ENCODE measurements at regions not wholly inside any gene's neighbourhood (a gene's known extent, or its start where the extent isn't known, plus 50 kb on each side); places are given as distances from the start of the nearest gene placed in this dataset.

DNA sequence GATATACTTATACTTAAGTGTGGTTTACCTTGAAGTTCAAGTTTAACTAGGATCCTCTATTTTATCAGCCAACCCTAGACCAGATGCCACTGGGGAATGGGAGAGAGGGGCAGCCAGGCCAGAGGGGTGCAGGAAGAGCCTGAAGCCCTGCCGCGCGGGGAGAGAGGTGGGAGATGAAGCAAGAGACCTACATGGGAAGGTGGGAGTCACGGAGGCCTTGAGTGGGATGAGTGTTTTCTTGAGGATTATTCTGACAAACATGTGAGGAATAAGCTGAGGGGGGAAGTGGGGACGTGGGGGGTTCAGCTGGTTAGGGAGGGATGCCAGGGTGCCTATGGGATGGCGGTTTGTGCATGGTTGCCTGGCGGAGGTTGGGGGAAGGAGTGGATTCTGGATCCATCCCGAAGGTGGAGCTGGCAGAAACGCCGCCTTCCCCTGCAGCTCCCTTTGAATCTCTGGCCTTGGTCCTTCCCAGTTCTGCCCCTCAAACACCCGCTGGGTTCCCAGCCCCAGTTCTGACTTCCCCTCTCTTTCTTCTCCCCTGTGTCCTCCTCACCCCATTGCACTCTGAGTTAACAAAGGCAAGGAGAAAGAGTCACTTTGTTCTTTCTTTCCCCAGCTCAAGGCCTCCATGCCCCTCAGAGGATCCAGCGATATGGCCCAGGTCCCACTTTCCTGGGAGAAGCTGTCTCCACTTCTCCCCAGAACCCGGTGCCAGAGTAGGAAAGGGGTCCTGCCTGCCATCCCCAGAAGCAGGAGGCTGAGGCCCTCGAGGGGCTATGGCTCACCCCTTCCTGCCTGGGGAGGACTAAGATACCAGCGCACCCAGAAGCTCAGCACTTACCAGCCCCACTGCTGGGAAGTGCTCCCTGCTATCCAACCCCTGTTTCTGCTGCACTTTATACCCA lies 274.2 kb downstream of the UACA start:
- DNase-seq: no peak

DNA sequence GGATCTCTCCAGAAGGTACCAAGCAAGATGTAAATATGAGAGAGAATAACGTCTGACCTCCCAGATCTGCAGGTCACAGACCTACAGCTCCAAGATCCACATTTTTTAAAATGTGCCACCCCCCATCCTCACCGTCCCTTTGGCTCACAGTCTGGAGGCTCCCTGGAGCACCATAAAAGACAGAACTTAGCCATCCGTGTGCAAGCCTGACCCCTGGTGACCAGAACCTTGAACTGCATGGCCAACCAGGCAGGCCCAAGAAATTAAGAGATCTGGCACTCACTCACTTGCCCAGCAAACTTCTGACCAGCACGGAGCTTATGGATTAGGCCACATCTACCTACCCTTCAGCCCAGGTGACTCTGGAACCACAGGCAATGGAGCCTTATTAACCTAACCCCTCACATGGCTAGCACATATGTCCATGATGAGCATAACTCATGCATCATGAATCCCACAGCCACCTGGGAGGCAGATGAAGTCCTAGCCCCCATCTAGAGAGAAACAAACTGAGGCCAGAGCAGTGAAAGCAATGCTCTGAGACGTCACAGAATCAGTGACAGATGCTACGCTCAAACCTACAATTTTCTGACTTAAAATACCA lies 275.3 kb downstream of the UACA start:
- peak; percentile 22 for DNase-seq

DNA sequence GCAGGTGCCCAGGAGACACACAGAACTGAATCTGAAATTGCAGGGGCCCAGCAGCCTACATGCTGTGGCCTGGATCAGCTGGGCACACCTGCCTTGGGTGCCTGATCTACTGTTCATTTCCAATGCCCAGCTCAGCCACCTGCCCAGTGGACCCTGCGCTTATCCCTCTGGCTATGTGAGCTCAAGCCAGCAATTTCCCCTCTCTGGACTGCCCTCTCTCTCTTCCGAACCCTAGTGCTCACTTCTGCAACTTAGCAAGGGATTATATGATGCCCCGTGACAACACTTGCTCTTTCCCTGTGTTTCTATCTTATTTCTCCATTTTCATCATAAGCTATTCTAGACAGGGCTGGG lies 276.0 kb downstream of the UACA start:
- DNase-seq: no peak

DNA sequence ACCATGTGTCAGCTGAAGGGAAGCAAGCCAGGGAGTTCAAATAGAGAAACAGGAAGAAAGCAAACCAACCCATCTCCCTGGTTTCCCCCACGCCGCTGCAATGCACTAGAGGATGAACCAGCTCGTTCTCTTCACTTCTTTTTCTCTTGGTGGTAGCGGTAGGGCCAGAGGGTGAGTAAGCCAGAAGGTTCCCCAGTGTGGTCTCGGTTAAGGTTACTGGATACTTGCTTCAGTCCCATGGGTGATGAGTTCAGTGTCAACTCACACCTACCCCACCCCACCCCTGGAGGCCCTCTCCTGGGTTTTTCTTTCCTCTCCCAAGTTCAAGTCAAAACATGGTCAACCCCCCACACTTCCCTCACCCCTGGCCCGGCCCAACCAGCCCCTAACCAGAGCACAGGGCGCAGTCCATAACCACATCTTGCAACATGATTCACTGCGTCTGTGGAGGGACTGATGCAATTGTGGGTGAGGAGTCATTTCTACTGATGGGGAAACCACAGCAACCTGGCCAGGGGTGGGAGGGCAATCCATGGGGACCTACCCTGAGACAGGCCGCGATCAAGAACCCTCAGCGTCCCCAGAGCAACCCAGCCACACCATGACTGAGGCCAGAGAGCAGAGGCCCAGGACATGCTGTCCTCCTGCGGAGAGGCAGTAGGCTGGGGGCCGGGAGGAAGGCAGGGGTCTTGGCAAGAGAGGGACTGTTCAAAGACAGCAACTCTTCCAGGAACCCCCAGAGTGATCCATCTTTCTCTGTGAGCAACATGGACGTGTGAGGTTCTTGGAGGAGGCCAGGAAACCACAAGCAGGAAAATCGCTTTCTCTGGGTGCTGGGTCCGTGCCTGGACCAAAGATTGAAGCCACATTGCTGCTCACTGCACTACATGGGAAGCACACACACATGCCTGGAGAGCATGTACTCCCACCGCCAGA lies 276.6 kb downstream of the UACA start:
- DNase-seq: no peak

DNA sequence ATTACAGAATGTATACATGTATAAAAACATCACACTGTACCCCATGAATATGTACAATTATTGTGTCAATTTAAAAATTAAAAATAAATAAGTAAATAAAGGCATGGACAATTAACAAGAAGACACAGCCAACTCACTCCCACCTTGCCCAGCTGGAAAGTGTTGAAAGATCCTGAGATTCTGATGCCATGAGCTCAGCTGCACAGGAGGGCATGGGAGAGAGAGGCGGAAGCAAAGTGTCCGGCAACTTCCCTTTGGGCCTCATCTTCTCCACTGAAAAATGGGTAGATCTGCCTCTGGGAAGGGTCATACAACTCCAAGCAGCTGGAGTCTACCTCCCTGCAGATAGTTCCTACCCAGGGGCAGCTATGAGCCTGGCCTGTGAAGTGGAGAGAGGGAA lies 277.3 kb downstream of the UACA start:
- no peak for DNase-seq

DNA sequence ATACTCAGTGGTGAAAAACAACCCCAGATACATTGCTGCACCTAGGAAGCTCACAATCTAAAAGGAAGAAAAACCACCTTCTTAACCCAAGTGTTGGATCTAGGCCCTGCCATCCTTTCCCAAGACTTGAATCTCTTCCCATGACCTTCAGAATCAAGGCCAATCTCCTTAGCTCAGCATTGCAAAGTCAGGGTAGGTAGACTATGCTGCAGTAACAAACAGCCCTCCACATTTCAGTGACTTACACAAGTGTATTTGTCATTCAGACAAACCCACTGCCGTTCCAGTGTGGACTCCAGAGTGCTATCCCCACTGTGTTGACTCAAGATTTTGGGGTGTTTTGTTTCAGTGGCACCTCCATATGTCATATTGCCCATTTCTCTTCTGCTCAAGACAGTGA lies 278.4 kb downstream of the UACA start:
- DNase-seq: no peak

DNA sequence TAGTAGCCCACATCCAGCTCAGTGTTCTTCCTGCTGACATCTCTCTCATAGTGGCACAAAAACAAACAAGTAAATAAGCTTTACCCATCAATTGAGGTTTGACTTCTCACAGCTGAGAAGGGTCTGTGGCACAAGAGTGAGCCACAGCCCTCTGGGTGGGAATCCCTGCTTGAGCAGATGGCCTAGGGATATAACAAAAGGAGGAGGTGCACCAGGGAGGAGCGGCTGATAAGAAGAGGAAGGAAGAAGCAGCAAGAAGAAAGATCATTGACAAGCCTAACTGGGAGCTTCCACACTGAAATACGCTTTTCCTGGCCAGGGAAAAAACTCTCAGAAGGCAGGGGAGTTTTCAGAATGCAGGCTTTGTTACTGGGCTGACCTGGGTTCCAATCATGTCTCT lies 279.8 kb downstream of the UACA start:
- no peak for DNase-seq

DNA sequence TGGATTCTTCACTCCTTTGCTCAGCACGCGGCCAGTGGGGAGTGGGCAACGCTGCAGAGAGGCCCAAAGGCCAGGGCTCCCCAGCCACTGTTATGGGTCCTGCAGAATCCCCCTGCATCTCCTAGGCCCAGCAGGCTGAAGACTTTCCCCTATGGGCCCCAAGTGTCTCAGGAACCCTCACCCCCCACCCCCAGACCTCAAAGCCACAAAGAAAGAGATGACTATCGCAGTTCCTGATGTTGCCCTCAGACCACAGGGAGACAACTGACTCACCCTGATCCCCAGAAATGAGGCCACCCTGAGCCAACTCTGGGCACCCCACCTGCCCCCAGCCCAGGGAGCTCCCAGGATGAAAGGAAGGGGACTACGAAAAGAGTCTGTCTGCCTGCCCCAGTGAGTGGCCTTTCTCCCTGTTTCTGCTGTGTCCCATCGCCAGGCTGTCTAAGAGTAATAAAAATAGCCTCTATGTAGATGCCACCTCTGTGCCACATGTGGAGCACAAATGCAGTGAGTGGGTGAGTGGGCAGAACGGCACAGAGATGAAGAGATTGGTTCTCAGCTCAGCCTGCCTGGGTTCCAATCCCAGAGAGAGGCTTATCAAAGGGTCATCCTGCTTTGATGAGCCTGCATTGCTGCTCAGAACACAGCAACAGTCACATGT lies 283.0 kb downstream of the UACA start:
- DNase-seq: no peak

DNA sequence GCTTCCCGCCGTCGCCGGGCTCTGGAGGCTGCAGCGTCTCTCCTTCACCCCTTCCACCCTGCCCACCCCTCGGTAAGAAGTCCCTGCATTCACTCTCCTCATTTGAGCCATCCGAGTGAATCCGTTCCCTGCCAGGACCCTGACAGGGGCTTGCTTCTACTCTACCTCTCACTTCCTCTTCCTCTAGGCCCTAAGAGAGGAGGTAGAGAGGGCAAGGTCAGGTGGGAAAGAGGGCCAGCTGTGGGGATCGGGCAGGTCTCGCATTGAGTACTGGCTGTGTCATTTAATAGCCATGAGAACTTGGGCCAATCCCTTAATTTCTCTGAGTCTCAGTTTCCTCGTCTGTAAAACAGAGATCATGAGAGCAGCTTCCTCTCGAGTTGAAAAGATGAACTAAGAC lies 283.6 kb downstream of the UACA start:
- DNase-seq: no peak

DNA sequence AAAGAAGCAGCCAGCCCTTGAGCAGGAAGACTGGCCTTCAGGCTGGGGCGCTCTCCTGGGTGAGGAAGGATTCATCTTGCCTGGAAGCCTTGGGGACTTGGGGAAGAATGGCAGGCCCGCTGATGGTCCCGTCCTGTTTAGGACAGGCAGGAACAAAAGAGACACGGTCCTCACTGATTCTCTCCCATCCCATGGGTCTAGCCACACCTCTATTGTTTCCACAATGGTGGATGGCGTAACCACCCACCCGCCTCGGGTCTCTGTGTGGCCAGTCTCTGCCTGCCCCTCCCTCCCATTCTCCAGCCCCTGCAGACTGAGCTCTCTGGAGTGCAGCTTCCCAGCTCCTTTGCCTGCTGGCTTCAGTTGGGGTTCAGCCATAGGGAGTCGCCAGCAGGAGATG lies 284.3 kb downstream of the UACA start:
- no peak for DNase-seq

DNA sequence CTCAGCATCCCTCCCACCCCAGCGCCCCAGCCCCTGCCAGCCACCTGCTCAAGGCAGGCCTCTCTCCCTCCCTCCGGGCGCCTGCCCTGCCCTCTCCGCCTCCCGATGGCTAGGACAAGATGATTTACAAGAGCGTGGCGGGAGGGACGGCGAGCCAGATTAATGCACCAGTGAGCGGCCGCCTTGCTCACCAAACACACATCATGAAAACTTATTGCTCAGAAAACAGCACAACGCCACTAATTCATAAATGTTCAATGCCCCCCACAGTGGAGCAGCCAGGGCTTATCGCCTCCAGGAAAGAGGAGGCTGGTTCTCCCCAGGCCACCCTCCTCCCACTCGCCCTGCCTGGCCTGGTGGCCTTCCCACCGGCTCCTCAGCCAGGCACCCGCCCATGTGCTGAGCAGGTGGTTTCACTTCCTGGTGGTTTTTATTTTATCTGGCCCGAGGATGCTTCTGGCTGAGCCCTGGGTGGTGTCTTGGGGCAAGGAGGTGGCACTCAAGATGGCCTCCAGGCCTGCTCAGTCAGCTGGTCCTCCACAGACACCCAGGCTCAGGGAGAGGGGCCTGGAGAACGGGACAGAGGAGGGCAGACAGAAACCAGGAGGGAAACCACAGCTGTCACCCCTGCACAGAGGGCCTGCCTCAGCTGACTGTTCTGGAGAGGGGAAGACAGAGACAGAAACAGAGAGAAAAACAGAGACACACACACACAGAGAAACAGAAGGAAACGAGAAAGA lies 284.9 kb downstream of the UACA start:
- no peak for DNase-seq

DNA sequence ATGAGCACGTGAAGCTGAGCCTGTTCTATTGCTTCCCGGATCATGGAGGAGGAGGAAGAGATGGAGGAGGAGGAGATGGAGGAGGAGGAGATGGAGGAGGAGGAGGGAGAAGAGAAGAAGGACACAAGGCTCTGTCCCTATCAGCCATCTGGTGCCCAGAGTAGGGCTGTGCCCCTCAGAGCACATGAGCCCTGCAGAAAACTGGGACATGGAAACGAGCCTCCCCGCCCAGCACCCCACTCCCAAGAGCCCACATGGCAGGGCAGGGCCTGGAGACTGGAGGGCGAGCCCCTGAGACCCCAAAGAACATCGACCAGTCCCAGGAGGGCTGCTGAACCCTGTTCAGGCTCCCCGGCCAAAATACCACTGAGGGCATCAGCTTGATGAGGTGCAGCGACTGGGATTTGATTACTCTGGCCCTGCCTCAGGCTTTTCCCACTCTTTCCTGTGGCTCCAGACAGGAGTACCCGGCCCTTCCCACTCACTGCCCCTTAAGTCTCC lies 285.6 kb downstream of the UACA start:
- no peak for DNase-seq

DNA sequence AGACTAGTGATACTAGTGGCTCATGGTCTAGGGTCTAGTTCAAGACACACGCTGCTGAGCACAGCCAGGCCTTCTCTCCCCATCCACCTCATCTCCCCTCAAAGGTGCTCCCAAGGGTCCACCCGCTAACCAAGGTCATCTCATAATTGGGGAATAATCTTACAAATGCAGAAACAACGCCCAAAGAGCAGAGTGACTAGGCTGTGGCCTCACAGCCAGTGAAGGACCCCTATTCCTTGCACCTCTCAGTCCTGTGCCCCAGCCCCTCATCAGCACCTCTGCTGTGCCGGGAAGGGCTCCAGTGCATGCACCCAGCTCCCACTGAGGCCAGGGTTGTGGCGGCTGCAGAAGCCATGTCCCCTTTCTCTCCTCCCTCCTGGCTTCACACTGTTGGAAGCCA lies 286.9 kb downstream of the UACA start:
- no peak for DNase-seq

DNA sequence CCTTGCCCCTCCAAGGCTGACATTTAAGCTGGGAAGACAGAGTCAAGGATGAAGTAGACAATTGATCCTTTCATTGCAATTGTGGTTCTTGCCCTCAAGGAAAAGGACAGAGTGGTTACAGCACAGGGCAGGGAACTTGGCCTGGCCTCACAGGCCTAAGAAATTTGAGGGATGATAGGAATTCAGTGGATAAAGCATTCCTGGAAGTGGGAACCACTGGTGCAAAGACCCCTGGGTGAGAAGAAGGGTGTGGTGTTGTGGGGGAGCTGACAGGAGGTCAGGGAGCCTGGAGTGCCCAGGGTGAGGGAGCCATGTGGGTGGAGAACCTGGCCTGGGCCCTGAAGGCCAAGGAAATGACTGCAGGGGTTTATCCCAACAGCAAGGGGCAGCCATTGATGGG lies 287.4 kb downstream of the UACA start:
- no peak for DNase-seq

DNA sequence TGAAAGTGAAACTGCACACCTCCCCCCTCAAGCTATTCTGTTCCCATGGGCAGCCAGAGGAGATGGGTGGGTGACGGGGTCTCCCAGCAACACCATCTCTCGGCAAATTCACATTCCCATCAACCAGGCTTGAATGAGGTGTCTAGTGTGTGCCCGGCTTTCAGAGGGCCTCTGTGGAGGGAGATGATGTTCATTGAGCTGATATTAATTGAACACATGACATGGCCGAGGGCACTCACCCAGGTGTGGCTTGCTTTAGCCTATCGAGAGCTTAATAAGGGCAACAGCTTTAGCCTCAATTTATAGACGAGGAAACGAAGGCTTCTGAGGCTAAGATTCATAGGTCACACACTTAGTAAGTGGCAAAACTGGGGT lies 288.0 kb downstream of the UACA start:
- DNase-seq: no peak

DNA sequence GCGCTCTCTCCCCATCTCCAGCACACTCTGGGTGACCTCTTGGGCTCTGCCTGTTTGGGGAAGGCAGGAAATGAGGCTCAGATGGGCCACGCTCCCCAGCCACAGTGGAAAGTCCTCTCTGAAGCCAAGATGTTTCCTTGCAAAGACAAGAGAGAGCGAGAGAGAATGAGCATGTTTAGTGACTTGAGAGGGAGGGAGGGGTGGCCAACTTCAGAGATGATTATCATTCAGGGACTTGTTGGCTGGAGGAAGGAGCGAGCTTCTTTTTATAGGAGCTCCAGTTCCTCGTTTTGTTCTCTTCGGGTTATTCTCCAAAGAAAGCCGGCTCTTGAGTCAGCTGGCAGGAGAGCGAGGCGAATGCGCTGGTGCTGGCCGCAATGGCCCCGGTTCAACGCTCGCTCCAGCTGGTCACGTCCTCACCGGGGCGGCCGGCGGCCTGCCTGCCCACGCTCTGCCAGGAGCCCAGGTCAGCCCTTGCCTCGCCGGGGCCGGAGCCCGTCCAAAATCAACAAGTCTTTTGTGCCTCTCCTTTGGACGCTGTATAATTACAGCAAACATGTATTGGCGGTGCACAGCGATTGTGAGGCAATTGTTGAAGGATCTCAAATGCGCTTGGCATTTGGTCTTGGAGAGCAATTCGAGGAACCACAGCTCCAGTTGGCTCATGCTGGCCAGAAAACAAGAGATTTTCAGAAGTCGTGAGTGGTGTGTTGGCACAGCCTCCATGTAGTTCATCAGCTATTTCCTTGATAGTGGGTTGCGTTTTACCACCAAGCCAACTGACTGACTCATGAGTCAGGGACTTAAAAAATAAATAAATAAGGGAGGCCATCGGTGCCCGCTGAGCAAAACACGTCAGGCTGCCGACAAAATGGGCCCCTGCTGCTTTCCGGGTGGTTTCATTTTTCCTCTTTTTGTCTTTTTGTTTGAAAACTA lies 288.6 kb downstream of the UACA start:
- DNase-seq: peak; percentile 31

DNA sequence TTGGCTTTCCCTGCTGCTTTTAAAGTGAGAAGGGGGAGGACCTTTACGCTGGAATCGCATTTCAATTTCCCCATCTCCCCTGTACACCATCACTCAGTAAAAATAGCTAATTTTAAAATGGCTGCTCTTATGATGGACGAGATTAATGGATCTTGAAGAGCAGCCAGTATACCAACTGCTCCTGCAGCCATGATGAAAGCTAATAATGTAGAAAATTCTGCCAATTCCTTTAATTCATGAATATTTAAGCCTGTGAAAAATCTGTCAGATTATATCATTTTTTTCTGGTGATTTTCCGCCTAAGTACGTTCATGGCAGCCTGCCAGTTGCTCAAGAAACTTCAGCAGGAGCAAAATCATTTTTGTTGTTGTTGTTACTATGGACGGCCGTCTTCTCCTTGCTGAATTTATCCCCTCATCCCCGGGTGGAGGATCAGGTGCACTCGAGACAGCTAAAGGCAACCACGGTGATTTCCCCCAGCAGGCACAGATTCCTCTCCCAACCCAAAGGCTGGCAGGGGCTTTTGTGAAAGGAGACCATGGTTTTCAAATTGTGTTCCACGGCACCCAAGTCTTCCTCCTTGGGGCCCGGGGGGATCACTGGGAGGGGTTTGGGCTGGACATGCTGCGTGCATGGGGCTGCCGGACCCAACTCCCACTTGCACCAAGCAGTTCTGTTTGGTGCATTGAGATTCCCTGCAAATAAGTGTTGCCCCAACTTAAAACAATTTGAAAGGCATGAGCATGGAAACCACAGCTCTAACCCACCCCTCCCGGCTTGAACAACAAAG lies 289.6 kb downstream of the UACA start:
- DNase-seq: no peak

DNA sequence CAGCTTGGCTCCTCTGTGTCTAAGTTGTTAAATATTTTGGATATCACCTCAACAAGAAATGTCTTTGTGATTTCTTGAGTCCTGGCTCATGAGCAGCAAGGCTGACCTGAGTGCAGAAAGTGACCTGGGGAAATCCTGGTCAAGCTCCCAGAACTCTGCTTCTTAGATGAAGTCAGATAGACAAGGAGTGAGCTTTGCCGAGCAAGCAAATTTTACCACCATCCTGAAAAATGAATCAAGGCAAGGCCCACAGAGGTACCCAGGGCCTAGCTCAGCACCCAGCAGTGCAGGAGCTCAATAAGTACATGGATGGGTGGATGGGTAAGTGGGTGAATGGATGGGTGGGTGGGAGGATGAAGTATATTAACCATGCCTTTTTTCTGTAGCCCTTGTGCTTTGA lies 291.8 kb downstream of the UACA start:
- no peak for DNase-seq

DNA sequence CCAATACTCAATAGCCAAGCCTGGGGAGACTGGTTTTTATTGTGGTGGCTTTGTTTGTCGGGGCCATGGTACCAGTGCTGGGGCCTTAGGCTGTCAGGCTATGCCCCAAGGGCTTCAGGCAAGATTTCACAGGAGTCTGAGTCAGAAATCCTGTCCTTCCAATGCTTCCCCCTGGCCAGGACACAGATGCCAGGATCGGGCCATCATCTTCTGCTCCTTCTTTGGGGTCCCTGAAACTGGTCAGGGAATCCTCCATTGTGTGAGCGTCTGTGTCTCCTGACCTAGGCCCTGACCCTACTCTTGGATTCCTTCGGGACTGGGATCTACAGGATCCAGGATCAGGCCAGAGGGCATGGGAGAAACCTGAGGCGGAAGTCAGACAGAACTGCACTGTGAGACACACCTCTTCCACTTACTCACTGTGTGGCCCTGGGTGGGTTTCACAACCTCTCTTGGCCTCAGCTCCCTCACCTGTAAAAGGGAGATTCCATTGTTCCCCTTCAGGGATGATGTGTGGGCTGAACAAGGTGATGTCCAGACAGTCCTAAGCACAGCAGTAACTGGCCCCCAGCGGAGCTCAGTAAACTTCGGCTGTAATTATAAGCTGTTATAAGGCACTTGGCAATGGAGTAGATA lies 292.7 kb downstream of the UACA start:
- DNase-seq: no peak
